ENCODE measurements at regions not wholly inside any gene's neighbourhood (a gene's known extent, or its start where the extent isn't known, plus 50 kb on each side); places are given as distances from the start of the nearest gene placed in this dataset.

- H3K4me3 ChIP-seq (ENCODE audit: low read length) = no peak overlapping the region
- no peaks in the 10 kb centered on the region for H3K36me3 ChIP-seq (ENCODE audit: control insufficient read depth, insufficient read depth, low read length)
- H3K4me1 ChIP-seq (ENCODE audit: control insufficient read depth, insufficient read depth, low read length) = peaks cover 7% of the 10 kb centered on the region
- no CpG with 5 or more reads among the region's 2 CpGs for WGBS (ENCODE audit: insufficient coverage, low lambda C conversion rate)
- no peaks in the 10 kb centered on the region for H3K9me3 ChIP-seq (ENCODE audit: control insufficient read depth, low read depth, low read length)
- no peak for DNase-seq
- H3K27me3 ChIP-seq (ENCODE audit: control insufficient read depth, insufficient read depth, low read length) = no peaks in the 10 kb centered on the region
- H3K27ac ChIP-seq (ENCODE audit: low read length) = no peak overlapping the region
Observed at GRCh38 chrX:39551762-39552161, 546.0 kb downstream of the BCOR start.

- no peaks in the 10 kb centered on the region for H3K36me3 ChIP-seq (ENCODE audit: control insufficient read depth, insufficient read depth, low read length)
- DNase-seq = no peak
- no peaks in the 10 kb centered on the region for H3K27me3 ChIP-seq (ENCODE audit: control insufficient read depth, insufficient read depth, low read length)
- no peak overlapping the region for H3K4me3 ChIP-seq (ENCODE audit: low read length)
- H3K27ac ChIP-seq (ENCODE audit: low read length) = no peak overlapping the region
- peaks cover 7% of the 10 kb centered on the region for H3K4me1 ChIP-seq (ENCODE audit: control insufficient read depth, insufficient read depth, low read length)
- no CpG with 5 or more reads among the region's 4 CpGs for WGBS (ENCODE audit: insufficient coverage, low lambda C conversion rate)
- no peaks in the 10 kb centered on the region for H3K9me3 ChIP-seq (ENCODE audit: control insufficient read depth, low read depth, low read length)
Observed at GRCh38 chrX:39555431-39555830, 542.3 kb downstream of the BCOR start.

- H3K9me3 ChIP-seq (ENCODE audit: control insufficient read depth, low read depth, low read length) = no peaks in the 10 kb centered on the region
- H3K27ac ChIP-seq (ENCODE audit: low read length) = no peak overlapping the region
- DNase-seq = no peak
- no peaks in the 10 kb centered on the region for H3K36me3 ChIP-seq (ENCODE audit: control insufficient read depth, insufficient read depth, low read length)
- H3K27me3 ChIP-seq (ENCODE audit: control insufficient read depth, insufficient read depth, low read length) = no peaks in the 10 kb centered on the region
- no CpG with 5 or more reads among the region's 3 CpGs for WGBS (ENCODE audit: insufficient coverage, low lambda C conversion rate)
- no peak overlapping the region for H3K4me3 ChIP-seq (ENCODE audit: low read length)
- H3K4me1 ChIP-seq (ENCODE audit: control insufficient read depth, insufficient read depth, low read length) = peaks cover 7% of the 10 kb centered on the region
Observed at GRCh38 chrX:39556056-39556455, 541.7 kb downstream of the BCOR start.

GRCh38 chrX:39559229-39559628, 538.5 kb downstream of the BCOR start:
- Histone ChIP-seq H3K36me3 (ENCODE audit: control insufficient read depth, insufficient read depth, low read length) (no peaks in the 10 kb centered on the region), H3K9me3 (ENCODE audit: control insufficient read depth, low read depth, low read length) (no peaks in the 10 kb centered on the region), H3K4me1 (ENCODE audit: control insufficient read depth, insufficient read depth, low read length) (no peaks in the 10 kb centered on the region), H3K27me3 (ENCODE audit: control insufficient read depth, insufficient read depth, low read length) (no peaks in the 10 kb centered on the region), H3K27ac (ENCODE audit: low read length) (no peak overlapping the region), H3K4me3 (ENCODE audit: low read length) (no peak overlapping the region)
- WGBS (ENCODE audit: insufficient coverage, low lambda C conversion rate) = 80% methylated on average over 1 of the region's 4 CpGs
- DNase-seq = no peak

- Histone ChIP-seq H3K4me1 (ENCODE audit: control insufficient read depth, insufficient read depth, low read length) (no peaks in the 10 kb centered on the region), H3K9me3 (ENCODE audit: control insufficient read depth, low read depth, low read length) (no peaks in the 10 kb centered on the region), H3K27ac (ENCODE audit: low read length) (no peak overlapping the region), H3K4me3 (ENCODE audit: low read length) (no peak overlapping the region), H3K36me3 (ENCODE audit: control insufficient read depth, insufficient read depth, low read length) (no peaks in the 10 kb centered on the region), H3K27me3 (ENCODE audit: control insufficient read depth, insufficient read depth, low read length) (no peaks in the 10 kb centered on the region)
- WGBS (ENCODE audit: insufficient coverage, low lambda C conversion rate) = no CpG with 5 or more reads among the region's 12 CpGs
- DNase-seq = no peak
Observed at GRCh38 chrX:39560271-39560670, 537.5 kb downstream of the BCOR start.

GRCh38 chrX:39563178-39563577, 534.6 kb downstream of the BCOR start:
- no peak for DNase-seq

GRCh38 chrX:39564751-39565150, 533.0 kb downstream of the BCOR start:
- Histone ChIP-seq H3K36me3 (ENCODE audit: control insufficient read depth, insufficient read depth, low read length) (no peaks in the 10 kb centered on the region), H3K4me1 (ENCODE audit: control insufficient read depth, insufficient read depth, low read length) (no peaks in the 10 kb centered on the region), H3K27ac (ENCODE audit: low read length) (no peak overlapping the region), H3K9me3 (ENCODE audit: control insufficient read depth, low read depth, low read length) (no peaks in the 10 kb centered on the region), H3K27me3 (ENCODE audit: control insufficient read depth, insufficient read depth, low read length) (no peaks in the 10 kb centered on the region), H3K4me3 (ENCODE audit: low read length) (no peak overlapping the region)
- DNase-seq = no peak
- WGBS (ENCODE audit: insufficient coverage, low lambda C conversion rate) = no CpG with 5 or more reads among the region's 3 CpGs

More at GRCh38 chrX:39563178-39563577, 534.6 kb downstream of the BCOR start:
- Histone ChIP-seq H3K4me1 (ENCODE audit: control insufficient read depth, insufficient read depth, low read length) (no peaks in the 10 kb centered on the region), H3K36me3 (ENCODE audit: control insufficient read depth, insufficient read depth, low read length) (no peaks in the 10 kb centered on the region), H3K9me3 (ENCODE audit: control insufficient read depth, low read depth, low read length) (no peaks in the 10 kb centered on the region), H3K4me3 (ENCODE audit: low read length) (no peak overlapping the region), H3K27ac (ENCODE audit: low read length) (no peak overlapping the region), H3K27me3 (ENCODE audit: control insufficient read depth, insufficient read depth, low read length) (no peaks in the 10 kb centered on the region)

GRCh38 chrX:39574178-39574577, 523.6 kb downstream of the BCOR start:
- no peaks in the 10 kb centered on the region for H3K4me1 ChIP-seq (ENCODE audit: control insufficient read depth, insufficient read depth, low read length)
- DNase-seq = no peak
- H3K36me3 ChIP-seq (ENCODE audit: control insufficient read depth, insufficient read depth, low read length) = no peaks in the 10 kb centered on the region
- no CpG with 5 or more reads among the region's 3 CpGs for WGBS (ENCODE audit: insufficient coverage, low lambda C conversion rate)
- H3K27me3 ChIP-seq (ENCODE audit: control insufficient read depth, insufficient read depth, low read length) = no peaks in the 10 kb centered on the region
- no peaks in the 10 kb centered on the region for H3K9me3 ChIP-seq (ENCODE audit: control insufficient read depth, low read depth, low read length)
- no peak overlapping the region for H3K27ac ChIP-seq (ENCODE audit: low read length)
- H3K4me3 ChIP-seq (ENCODE audit: low read length) = no peak overlapping the region

GRCh38 chrX:39576041-39576872, 521.5 kb downstream of the BCOR start:
- no peaks in the 10 kb centered on the region for H3K27me3 ChIP-seq (ENCODE audit: control insufficient read depth, insufficient read depth, low read length)
- no peak overlapping the region for H3K27ac ChIP-seq (ENCODE audit: low read length)
- H3K4me1 ChIP-seq (ENCODE audit: control insufficient read depth, insufficient read depth, low read length) = no peaks in the 10 kb centered on the region
- no peaks in the 10 kb centered on the region for H3K9me3 ChIP-seq (ENCODE audit: control insufficient read depth, low read depth, low read length)
- no CpG with 5 or more reads among the region's 28 CpGs for WGBS (ENCODE audit: insufficient coverage, low lambda C conversion rate)
- H3K4me3 ChIP-seq (ENCODE audit: low read length) = no peak overlapping the region
- DNase-seq = no peak
- H3K36me3 ChIP-seq (ENCODE audit: control insufficient read depth, insufficient read depth, low read length) = no peaks in the 10 kb centered on the region

- H3K9me3 ChIP-seq (ENCODE audit: control insufficient read depth, low read depth, low read length) = no peaks in the 10 kb centered on the region
- no peaks in the 10 kb centered on the region for H3K27me3 ChIP-seq (ENCODE audit: control insufficient read depth, insufficient read depth, low read length)
- H3K4me1 ChIP-seq (ENCODE audit: control insufficient read depth, insufficient read depth, low read length) = no peaks in the 10 kb centered on the region
- H3K36me3 ChIP-seq (ENCODE audit: control insufficient read depth, insufficient read depth, low read length) = no peaks in the 10 kb centered on the region
- DNase-seq = no peak
- no CpG with 5 or more reads among the region's 13 CpGs for WGBS (ENCODE audit: insufficient coverage, low lambda C conversion rate)
- no peak overlapping the region for H3K27ac ChIP-seq (ENCODE audit: low read length)
- H3K4me3 ChIP-seq (ENCODE audit: low read length) = no peak overlapping the region
Observed at GRCh38 chrX:39577206-39577984, 520.4 kb downstream of the BCOR start.
